Naive thymus-derived CD4-positive, alpha-beta T cell (primary cell): ENCODE measurements at regions not wholly inside any gene's neighbourhood (a gene's known extent, or its start where the extent isn't known, plus 50 kb on each side); places are given as distances from the start of the nearest gene placed in this dataset.

Experiments
- ATAC-seq: fragments of 150-1000 bp; cut with Tn5 transposase; 2 replicates; pipeline ENCODE4 v1.10.0; 2021; ENCODE audit warnings: mild to moderate bottlenecking, moderate library complexity
- CTCF ChIA-PET: fragments of 350-600 bp; sonication (Branson Sonifier 250); formaldehyde crosslinking; loops from one replicate; lab custom pipeline; 2021; ENCODE audit warnings: antibody characterized with exemption; lab: Charles Lee
- POLR2A ChIA-PET: fragments of 350-600 bp; sonication (Branson Sonifier 250); formaldehyde crosslinking; loops from one replicate; lab custom pipeline; 2021; ENCODE audit warnings: antibody characterized with exemption, inconsistent platforms; lab: Charles Lee
- DNase-seq, 9 donors: peaks; one replicate each; pipeline versions ENCODE4 v3.0.0 to v3.0.0-alpha.2; 2020 to 2022; ENCODE audit warnings: mixed read lengths in 1 of 9
- H3K27ac ChIP-seq: one replicate; pipeline ENCODE4 v1.7.0; 2013; ENCODE audit warnings: mild to moderate bottlenecking, low read depth, low read length, moderate library complexity
- H3K27me3 ChIP-seq, 2 donors: one replicate each; pipeline ENCODE4 v1.7.0; 2013; ENCODE audit warnings: low read length in 2 of 2, mild to moderate bottlenecking in 2 of 2, moderate library complexity in 2 of 2; ENCODE audit not compliant: control insufficient read depth in 2 of 2, insufficient read depth in 2 of 2
- H3K36me3 ChIP-seq, 3 experiments: 1 replicate in 2 of 3; 2 replicates in 1 of 3; pipeline ENCODE4 v1.7.0; 2013; ENCODE audit warnings: low read length in 3 of 3, mild to moderate bottlenecking in 3 of 3, moderate library complexity in 1 of 3; ENCODE audit not compliant: insufficient read depth in 3 of 3, control insufficient read depth in 2 of 3
- H3K4me1 ChIP-seq, 2 donors: one replicate each; pipeline ENCODE4 v1.7.0; 2013; ENCODE audit warnings: low read length in 2 of 2, mild to moderate bottlenecking in 2 of 2, moderate library complexity in 1 of 2; ENCODE audit not compliant: control insufficient read depth in 2 of 2, insufficient read depth in 2 of 2
- H3K4me3 ChIP-seq: 2 replicates; pipeline ENCODE4 v1.7.0; 2013; ENCODE audit warnings: mild to moderate bottlenecking, low read length
- H3K9me3 ChIP-seq, 3 experiments: 1 replicate in 2 of 3; 2 replicates in 1 of 3; pipeline ENCODE4 v1.7.0; 2013; ENCODE audit warnings: low read length in 3 of 3; ENCODE audit not compliant: control insufficient read depth in 2 of 3
- H3K27ac Mint-ChIP-seq, 9 donors: one replicate each; pipeline ENCODE4 v1.8.0; 2020 to 2022; ENCODE audit warnings: mixed read lengths in 9 of 9, mild to moderate bottlenecking in 8 of 9, moderate library complexity in 5 of 9, inconsistent platforms in 2 of 9
- H3K27me3 Mint-ChIP-seq, 5 donors: one replicate each; pipeline ENCODE4 v1.8.0; 2021 to 2022; ENCODE audit warnings: mixed read lengths in 5 of 5, mild to moderate bottlenecking in 1 of 5
- H3K36me3 Mint-ChIP-seq, 5 donors: one replicate each; pipeline ENCODE4 v1.8.0; 2020 to 2022; ENCODE audit warnings: mixed read lengths in 5 of 5, mild to moderate bottlenecking in 3 of 5, inconsistent platforms in 1 of 5
- H3K4me1 Mint-ChIP-seq, 7 donors: one replicate each; pipeline ENCODE4 v1.8.0; 2020 to 2022; ENCODE audit warnings: mixed read lengths in 7 of 7, mild to moderate bottlenecking in 3 of 7, inconsistent platforms in 1 of 7
- H3K4me3 Mint-ChIP-seq, 10 donors: one replicate each; pipeline ENCODE4 v1.8.0; 2020 to 2022; ENCODE audit warnings: mild to moderate bottlenecking in 10 of 10, mixed read lengths in 10 of 10, moderate library complexity in 6 of 10, inconsistent platforms in 2 of 10
- H3K9me3 Mint-ChIP-seq, 11 donors: one replicate each; pipeline ENCODE4 v1.8.0; 2020 to 2022; ENCODE audit warnings: mixed read lengths in 11 of 11, mild to moderate bottlenecking in 4 of 11, inconsistent platforms in 1 of 11, moderate library complexity in 1 of 11
- intact Hi-C, 2 donors: fragments of 100-400 bp; cut with micrococcal nuclease; formaldehyde crosslinking; loops; one replicate each; pipeline ENCODE4 v1.15.1; 2023

GRCh38 chr10:37634351-37634880 is 223.0 kb downstream of the ZNF248 start:
- Mint-ChIP-seq H3K36me3 (peaks cover 0 to 9% (median 0%) of the 10 kb centered on the region in 5 donors), H3K27ac (no peak overlapping the region), H3K4me1 (no peaks in the 10 kb centered on the region), H3K4me3 (no peak overlapping the region), H3K9me3 (peaks cover 0 to 61% (median 27%) of the 10 kb centered on the region in 11 donors), H3K27me3 (no peaks in the 10 kb centered on the region)
- intact Hi-C loops = no loop called here
- Histone ChIP-seq H3K27me3 (no peaks in the 10 kb centered on the region), H3K27ac (no peak overlapping the region), H3K4me3 (no peak overlapping the region), H3K9me3 (peaks cover 0 to 14% (median 0%) of the 10 kb centered on the region in 3 experiments), H3K36me3 (no peaks in the 10 kb centered on the region), H3K4me1 (no peaks in the 10 kb centered on the region)
- POLR2A ChIA-PET = no interaction called here
- DNase-seq = no peak
- ATAC-seq = no peak
- CTCF ChIA-PET = no interaction called here

- Histone ChIP-seq H3K27ac (no peak overlapping the region), H3K4me1 (no peaks in the 10 kb centered on the region), H3K27me3 (no peaks in the 10 kb centered on the region), H3K36me3 (no peaks in the 10 kb centered on the region), H3K9me3 (peaks cover 0 to 14% (median 0%) of the 10 kb centered on the region in 3 experiments), H3K4me3 (no peak overlapping the region)
- intact Hi-C loops = no loop called here
- ChIA-PET CTCF (no interaction called here), POLR2A (no interaction called here)
- Mint-ChIP-seq H3K4me3 (no peak overlapping the region), H3K27me3 (no peaks in the 10 kb centered on the region), H3K4me1 (no peaks in the 10 kb centered on the region), H3K36me3 (peaks cover 0 to 9% (median 0%) of the 10 kb centered on the region in 5 donors), H3K9me3 (peaks cover 3 to 54% (median 20%) of the 10 kb centered on the region in 11 donors), H3K27ac (no peak overlapping the region)
- ATAC-seq = no peak
- DNase-seq = no peak
Measured at GRCh38 chr10:37632641-37633040, 224.8 kb downstream of the ZNF248 start.

GRCh38 chr10:37623506-37623905 is 233.9 kb downstream of the ZNF248 start:
- POLR2A ChIA-PET = no interaction called here
- Histone ChIP-seq H3K27me3 (no peaks in the 10 kb centered on the region), H3K4me3 (no peak overlapping the region), H3K4me1 (no peaks in the 10 kb centered on the region), H3K36me3 (no peaks in the 10 kb centered on the region), H3K9me3 (no peaks in the 10 kb centered on the region), H3K27ac (no peak overlapping the region)
- intact Hi-C loops = no loop called here
- H3K4me1 Mint-ChIP-seq = no peaks in the 10 kb centered on the region
- H3K9me3 Mint-ChIP-seq = peaks cover 8 to 47% (median 25%) of the 10 kb centered on the region in 11 donors
- H3K27me3 Mint-ChIP-seq = peaks cover 0 to 6% (median 0%) of the 10 kb centered on the region in 5 donors
- H3K36me3 Mint-ChIP-seq = peaks cover 0 to 6% (median 0%) of the 10 kb centered on the region in 5 donors
- CTCF ChIA-PET = no interaction called here
- no peak for ATAC-seq
- DNase-seq = no peak
- no peak overlapping the region for H3K27ac Mint-ChIP-seq
- H3K4me3 Mint-ChIP-seq = no peak overlapping the region

GRCh38 chr10:37619336-37619735 is 238.1 kb downstream of the ZNF248 start:
- Mint-ChIP-seq H3K4me3 (no peak overlapping the region), H3K27ac (no peak overlapping the region), H3K4me1 (no peaks in the 10 kb centered on the region), H3K36me3 (peaks cover 0 to 10% (median 0%) of the 10 kb centered on the region in 5 donors), H3K27me3 (no peaks in the 10 kb centered on the region), H3K9me3 (peaks cover 11 to 56% (median 25%) of the 10 kb centered on the region in 11 donors)
- Histone ChIP-seq H3K27me3 (no peaks in the 10 kb centered on the region), H3K27ac (no peak overlapping the region), H3K4me3 (no peak overlapping the region), H3K9me3 (peaks cover 0 to 4% (median 0%) of the 10 kb centered on the region in 3 experiments), H3K36me3 (no peaks in the 10 kb centered on the region), H3K4me1 (no peaks in the 10 kb centered on the region)
- no peak for DNase-seq
- intact Hi-C loops = no loop called here
- ATAC-seq = no peak
- CTCF ChIA-PET = no interaction called here
- POLR2A ChIA-PET = no interaction called here

DNA sequence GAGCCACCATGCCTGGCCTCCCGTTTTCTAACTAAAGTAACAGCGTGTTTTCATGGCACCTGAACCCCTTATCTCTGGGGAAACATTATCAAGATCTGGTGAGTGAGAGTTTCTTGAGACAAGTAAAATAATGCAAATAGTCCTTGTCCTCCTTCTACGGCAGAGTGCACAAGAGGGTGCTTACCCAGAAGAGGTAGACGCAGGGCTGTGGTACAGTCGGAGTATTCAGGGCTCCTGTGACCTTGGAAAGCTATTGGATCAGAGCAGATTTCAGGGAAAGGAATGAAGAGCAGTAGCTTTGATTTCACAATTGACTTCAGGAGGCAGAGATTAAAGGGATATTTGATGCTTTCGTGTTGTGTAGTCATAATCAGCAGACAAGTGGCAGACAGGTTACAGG is 269.1 kb downstream of the ZNF248 start:
- H3K27ac ChIP-seq = no peak overlapping the region
- Mint-ChIP-seq H3K4me3 (no peak overlapping the region), H3K9me3 (peaks cover 0 to 32% (median 11%) of the 10 kb centered on the region in 11 donors), H3K4me1 (no peaks in the 10 kb centered on the region), H3K27ac (no peak overlapping the region), H3K36me3 (no peaks in the 10 kb centered on the region), H3K27me3 (no peaks in the 10 kb centered on the region)
- DNase-seq (no peak), ATAC-seq (no peak)
- H3K9me3 ChIP-seq = no peaks in the 10 kb centered on the region
- H3K27me3 ChIP-seq = no peaks in the 10 kb centered on the region
- H3K4me3 ChIP-seq = no peak overlapping the region
- intact Hi-C loops = no loop called here
- POLR2A ChIA-PET = no interaction called here
- CTCF ChIA-PET = no interaction called here
- no peaks in the 10 kb centered on the region for H3K36me3 ChIP-seq
- no peaks in the 10 kb centered on the region for H3K4me1 ChIP-seq

- no peak overlapping the region for H3K27ac Mint-ChIP-seq
- ATAC-seq (no peak), DNase-seq (no peak)
- Histone ChIP-seq H3K27ac (no peak overlapping the region), H3K36me3 (no peaks in the 10 kb centered on the region), H3K4me1 (no peaks in the 10 kb centered on the region), H3K27me3 (no peaks in the 10 kb centered on the region), H3K9me3 (no peaks in the 10 kb centered on the region), H3K4me3 (no peak overlapping the region)
- ChIA-PET CTCF (no interaction called here), POLR2A (no interaction called here)
- H3K36me3 Mint-ChIP-seq = no peaks in the 10 kb centered on the region
- no peak overlapping the region for H3K4me3 Mint-ChIP-seq
- no peaks in the 10 kb centered on the region for H3K4me1 Mint-ChIP-seq
- peaks cover 0 to 37% (median 9%) of the 10 kb centered on the region in 11 donors for H3K9me3 Mint-ChIP-seq
- intact Hi-C loops = no loop called here
- H3K27me3 Mint-ChIP-seq = no peaks in the 10 kb centered on the region
Measured at GRCh38 chr10:37584643-37585042, 272.8 kb downstream of the ZNF248 start.

DNA sequence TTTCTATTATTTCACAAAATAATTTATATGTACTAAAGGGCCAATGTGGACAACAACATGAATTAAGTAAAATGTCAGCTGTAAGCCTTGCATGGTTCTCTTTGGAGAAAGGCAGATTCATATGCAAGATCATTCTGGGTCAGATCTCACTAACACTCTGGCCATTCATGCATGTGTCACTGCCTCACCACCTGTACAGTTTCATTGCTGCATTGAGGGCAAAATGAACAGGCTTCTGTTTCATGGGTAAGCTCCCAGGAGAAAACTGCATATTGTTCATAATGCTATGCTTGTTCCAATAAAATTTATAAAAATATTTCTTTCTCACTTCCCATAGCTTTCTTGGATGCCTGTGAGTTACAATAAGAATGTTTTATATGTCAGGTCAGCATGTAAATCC is 275.2 kb downstream of the ZNF248 start:
- H3K4me3 Mint-ChIP-seq = no peak overlapping the region
- intact Hi-C loops = no loop called here
- peaks cover 0 to 25% (median 4%) of the 10 kb centered on the region in 11 donors for H3K9me3 Mint-ChIP-seq
- no peaks in the 10 kb centered on the region for H3K9me3 ChIP-seq
- no peaks in the 10 kb centered on the region for H3K36me3 ChIP-seq
- no peak overlapping the region for H3K27ac Mint-ChIP-seq
- no peaks in the 10 kb centered on the region for H3K27me3 Mint-ChIP-seq
- H3K27me3 ChIP-seq = no peaks in the 10 kb centered on the region
- DNase-seq (no peak), ATAC-seq (no peak)
- POLR2A ChIA-PET = no interaction called here
- H3K4me3 ChIP-seq = no peak overlapping the region
- H3K4me1 ChIP-seq = no peaks in the 10 kb centered on the region
- no peaks in the 10 kb centered on the region for H3K4me1 Mint-ChIP-seq
- H3K27ac ChIP-seq = no peak overlapping the region
- H3K36me3 Mint-ChIP-seq = no peaks in the 10 kb centered on the region
- CTCF ChIA-PET = no interaction called here
